Sigmoid colon (tissue), 4 donors: ENCODE measurements at regions not wholly inside any gene's neighbourhood (a gene's known extent, or its start where the extent isn't known, plus 50 kb on each side); places are given as distances from the start of the nearest gene placed in this dataset.

Source experiments
- CTCF ChIP-seq, 4 experiments: fragments of 450-650 bp in 3 of 4; fragments of 200-600 bp in 1 of 4; IDR thresholded peaks; one replicate each; pipeline ENCODE4 v1.5.1; 2016 to 2019; ENCODE audit warnings: antibody characterized with exemption in 4 of 4, mild to moderate bottlenecking in 3 of 4, moderate library complexity in 2 of 4
- EP300 ChIP-seq, 4 donors: sonication (generic); formaldehyde crosslinking; IDR thresholded peaks; one replicate each; pipeline ENCODE4 v1.6.1; 2017; ENCODE audit warnings: antibody characterized with exemption in 4 of 4

- TF ChIP-seq CTCF (IDR thresholded peaks at IDR 0.05) (no peak), EP300 (IDR thresholded peaks at IDR 0.05) (no peak)
Observed at GRCh38 chr1:230502306-230502705, 76.2 kb upstream of the PGBD5 start.
